ENCODE measurements at regions not wholly inside any gene's neighbourhood (a gene's known extent, or its start where the extent isn't known, plus 50 kb on each side); places are given as distances from the start of the nearest gene placed in this dataset.

DNA sequence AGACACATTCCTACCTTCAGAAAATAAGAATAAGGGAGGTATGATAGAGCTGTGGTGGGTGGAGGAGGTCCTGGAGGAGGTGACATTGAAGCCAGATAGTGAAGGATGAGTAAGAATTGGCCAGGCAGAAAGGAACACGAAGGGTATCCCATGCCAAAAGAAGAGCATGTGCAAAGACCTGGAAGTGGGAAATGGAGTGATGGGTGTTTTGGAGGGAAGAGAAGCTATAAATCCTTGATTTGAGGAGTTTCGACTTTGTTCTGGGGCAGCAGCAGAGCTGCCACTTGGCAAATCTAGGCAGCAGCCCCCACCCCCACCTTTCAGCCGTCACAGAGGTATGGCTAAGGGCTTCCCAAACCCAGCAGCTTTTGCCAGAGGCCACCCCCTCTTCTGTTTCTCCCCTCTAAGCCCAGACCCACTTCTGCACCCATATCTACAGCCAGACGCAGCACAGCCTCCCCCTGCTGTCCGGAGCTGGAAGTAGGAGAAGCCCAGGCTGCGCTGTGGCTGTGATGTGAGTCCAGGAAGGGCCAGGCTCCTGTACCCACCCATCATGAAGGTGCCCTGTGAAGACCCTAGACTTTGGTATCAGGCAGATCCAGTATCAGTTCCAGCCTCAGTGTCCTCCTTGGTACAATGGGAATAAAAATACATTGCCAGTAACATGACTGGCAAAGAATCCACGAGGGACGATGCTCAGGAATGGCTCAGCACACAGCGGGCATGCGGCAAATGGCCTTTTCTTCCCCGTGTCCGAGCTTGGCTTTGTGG, 188.7 kb upstream of the LINGO1 start:
- DNase-seq (ENCODE audit: low spot score) = peak; percentile 31

DNA sequence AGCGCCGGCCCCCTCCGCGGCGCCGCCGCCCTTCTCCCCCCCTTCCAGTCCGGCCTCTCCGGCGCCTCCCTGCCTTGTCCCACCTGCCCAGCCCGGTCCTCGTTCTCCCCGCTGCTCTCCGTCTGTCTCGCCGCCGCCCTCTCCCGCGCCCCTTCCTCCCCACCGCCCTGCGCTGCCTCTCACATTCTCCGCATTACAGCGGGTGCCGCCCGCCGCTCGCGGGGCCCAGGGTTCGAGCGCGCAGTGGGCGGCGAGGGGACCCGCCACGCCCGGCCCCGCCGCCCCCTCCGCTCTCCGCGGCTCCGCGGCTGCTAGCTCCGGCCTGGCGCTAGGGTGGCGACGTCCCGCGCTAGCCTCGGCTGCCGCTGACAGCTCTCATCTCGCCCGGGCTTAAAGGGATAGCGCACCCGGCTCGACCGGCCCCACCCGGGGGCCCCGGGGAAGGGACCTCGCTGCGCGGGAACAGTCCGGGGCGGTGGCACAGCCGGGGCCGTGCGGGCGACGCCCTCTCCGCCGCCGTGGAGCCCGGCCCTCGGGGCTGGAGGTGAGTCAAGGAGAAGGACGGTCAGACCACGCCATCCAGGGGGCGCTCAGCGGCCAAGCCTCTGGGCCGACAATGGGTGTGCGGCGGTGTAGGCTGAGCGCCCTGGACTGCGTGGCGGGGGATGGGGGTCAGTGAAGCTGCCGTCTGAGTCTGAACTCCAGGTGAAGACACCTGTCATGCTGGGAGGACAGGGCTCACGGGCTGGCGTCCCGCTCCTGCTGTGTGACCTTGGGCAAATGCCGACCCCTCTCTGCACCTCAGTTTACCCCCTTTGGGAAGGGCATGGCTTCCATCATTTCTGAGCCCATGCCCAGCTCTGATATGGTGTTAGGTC, 187.4 kb upstream of the LINGO1 start:
- peak; percentile 18 for DNase-seq (ENCODE audit: low spot score)

DNA sequence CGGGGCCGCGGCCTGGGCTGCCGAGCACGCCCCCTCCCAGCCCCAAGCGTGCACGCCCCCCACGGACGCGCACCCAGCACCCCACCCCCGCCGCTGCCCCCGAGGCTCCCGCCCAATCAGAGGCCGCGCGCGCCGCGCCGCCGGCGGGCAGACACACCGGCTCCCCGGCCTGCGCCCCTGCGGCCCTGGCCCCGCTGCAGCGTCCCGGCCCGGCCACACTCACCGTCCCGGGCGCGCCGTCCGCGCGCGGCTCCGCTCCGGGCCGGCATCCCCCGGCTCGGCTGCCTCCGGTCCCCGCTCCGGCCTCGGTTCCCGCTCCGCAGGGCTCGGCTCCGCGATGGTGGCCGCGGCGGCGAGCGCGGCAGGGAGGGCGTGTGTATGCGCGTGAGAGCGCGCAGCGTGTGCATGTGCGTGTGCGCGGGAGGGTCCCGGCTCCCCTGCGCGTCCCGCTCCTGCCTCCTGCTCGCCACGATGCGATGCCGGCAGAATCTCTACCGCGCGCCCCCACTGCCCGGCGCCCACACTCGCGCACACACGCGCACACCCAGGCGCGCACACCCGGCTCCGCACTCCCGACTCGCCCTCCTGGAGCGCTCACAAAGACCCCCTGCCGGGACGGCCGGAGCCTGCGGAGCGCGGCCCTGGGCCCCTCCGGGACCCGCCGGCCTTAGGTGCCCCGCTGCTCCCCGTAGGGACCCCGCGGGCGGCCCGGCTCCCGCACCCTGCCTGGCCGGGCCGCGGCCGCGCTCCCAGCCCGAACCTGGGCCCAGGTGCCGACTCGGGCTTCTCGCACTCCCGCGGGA, 186.5 kb upstream of the LINGO1 start:
- DNase-seq (ENCODE audit: low spot score) = no peak

DNA sequence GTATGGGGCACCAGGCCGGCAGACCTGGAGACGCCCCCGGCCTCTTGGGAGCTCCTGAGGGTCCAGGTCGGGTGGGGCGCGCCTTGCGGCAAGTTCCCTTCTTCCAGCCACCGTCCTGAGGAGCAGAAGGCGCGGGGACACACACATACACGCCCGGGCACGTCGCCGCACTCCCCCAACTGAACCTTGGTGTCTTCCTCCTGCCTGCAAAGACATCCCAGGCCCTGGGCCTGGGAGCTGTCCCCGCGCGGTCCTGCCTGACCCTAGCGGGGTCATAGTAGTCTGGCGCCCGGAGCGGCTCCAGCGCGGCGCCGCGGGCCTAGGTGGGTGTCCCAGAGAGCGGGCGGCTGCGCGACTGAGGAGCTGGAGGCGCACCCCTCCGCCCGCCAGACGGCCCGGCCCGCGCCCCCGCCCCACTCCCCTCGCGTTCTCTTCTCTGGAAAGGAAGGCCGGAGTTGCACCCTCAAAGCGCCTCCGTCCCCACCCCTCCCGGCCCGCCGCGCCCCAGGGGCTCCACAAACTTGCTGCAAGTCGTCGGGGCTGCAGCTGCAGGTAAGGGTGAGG, 185.9 kb upstream of the LINGO1 start:
- DNase-seq (ENCODE audit: low spot score) = no peak

DNA sequence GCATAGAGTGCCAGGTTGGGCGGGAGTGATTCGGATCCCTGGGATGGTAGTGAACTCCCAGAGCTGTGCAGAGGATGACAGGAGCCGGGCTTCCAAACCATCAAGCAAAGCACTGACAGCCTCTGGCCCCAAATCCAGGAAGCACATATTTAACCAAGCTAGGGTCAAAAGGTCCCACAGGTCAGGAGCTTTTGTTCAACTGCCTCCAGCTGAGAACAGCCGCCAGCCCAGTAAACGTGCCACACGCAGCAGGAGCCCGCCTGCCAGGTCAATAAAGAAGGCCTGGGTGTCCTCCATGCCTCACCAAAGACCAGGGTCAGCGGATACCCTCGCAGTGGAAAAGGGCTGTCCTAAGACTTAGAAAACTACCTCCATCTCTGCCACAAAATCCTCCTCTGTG, 184.7 kb upstream of the LINGO1 start:
- no peak for DNase-seq (ENCODE audit: low spot score)

DNA sequence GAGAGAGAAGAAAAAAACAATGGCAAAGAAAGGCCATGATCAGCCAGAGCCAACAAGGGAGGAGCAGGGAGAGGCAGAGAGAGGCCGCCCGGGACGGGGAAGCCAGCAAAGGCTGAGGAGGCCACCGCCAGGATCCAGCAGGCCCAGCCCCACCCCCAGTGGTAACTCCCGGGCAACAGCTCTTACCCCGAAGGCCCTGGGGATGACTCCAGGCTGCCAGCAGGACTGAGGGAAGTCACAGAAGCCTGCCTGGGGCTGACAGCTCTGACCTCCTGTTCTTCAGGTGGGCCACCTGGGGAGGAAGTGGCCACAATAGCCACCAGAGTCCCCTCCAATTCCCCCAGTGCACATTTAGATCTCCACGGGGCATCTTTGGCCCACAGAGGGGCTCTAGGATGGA, 184.3 kb upstream of the LINGO1 start:
- no peak for DNase-seq (ENCODE audit: low spot score)

DNA sequence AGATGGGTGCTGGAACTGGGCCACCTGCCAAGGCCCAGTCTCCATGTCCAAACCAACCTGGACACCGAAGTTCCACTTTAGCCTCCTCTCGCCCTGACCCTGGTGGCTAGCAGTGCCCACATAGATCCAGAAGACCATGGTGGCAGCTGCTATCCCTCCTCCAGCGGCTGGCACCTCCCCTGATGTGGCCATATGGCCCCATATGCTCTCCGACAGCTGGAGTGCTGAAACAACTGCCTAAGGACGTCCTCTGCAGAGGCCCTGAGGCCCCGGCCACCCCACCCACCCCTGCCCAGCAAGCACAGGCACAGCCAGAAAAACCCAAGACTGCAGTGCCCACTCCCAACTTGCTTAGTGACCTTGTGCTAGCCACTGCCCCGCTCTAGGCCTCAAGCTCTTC, 182.3 kb upstream of the LINGO1 start:
- DNase-seq (ENCODE audit: low spot score) = no peak

DNA sequence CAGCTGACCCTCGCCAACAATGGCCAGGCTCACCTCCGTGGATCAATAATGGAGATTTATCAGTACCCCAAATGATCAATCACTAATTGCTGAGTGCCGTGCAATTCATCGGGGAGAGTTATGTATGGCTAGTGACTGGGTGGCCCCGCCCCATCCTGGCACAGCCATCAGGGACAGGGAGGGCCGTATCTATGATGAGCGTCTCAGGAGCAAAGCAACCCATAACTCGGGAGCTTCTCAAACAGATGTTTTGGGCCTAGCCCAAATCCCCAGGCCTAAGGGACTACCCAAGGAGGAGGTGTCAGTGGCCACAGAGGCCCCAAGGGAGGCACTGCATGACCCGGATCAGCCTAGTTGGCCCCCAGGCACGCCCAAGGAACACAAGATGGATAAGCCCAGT, 180.0 kb upstream of the LINGO1 start:
- no peak for DNase-seq (ENCODE audit: low spot score)

DNA sequence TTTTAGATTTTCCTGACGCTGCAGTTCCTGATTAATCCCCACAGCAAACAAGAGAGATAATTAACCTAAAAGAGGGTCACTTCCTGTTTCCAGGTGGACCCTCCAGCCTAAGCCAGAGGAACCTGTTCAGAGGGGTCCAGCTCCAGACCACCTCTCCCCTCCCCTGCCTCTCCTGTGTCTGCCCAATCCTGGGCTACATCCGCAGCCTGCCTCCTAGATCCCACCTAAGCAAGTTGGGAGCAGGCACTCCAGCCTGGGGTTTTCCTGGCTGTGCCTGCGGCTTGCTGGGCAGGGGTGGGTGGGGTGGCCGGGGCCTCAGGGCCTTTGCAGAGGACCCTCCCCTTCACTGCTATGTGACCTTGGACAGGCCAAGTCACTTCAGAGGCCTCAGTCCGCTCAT, 178.6 kb upstream of the LINGO1 start:
- no peak for DNase-seq (ENCODE audit: low spot score)

DNA sequence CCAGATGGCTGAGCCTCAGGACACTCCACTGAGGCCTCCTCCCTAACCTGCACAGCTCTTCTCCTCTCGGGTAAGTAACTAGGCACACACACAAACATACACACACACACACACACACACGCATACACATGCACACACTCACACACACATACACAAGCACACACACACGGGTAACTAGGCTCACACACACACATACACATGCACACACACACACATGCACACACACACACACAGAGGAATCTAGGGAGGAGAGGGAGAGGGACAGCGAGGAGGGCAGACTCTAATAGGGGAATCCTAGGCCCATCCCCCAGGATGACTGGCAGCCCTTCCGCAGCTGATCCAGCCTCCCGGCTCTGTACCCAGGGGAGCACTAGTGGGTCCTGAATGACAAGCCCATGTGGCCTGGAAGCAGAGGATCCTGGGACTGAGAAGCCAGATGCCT, 177.4 kb upstream of the LINGO1 start:
- no peak for DNase-seq (ENCODE audit: low spot score)

DNA sequence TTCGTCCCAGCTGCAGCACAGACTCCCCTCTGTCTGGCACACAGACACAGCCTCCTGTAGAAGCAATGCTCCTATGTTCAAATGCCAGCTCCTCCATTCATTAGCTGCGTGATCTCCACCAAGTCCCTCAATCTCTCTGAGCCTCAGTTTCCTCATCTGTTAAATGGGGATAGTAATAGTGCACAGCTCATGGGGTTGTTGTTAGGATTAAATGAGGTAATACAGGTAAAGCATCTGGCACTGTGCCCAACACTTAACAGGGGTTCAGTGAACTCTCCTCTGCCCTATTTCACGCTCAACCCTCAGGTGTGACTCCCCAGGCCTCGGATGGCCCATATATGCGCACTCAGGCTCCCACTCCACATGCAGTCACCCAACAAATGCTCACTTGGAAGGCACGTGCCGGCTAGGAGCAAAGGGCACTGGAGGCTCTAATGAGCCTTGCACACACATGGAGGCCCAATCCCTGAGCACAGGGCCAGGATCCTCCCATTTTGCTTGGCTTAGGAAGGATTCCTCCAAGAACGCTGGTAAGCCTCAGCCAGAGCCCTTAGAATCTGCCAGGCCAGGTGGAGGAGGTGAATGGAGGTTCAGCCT, 176.0 kb upstream of the LINGO1 start:
- DNase-seq (ENCODE audit: low spot score) = no peak

DNA sequence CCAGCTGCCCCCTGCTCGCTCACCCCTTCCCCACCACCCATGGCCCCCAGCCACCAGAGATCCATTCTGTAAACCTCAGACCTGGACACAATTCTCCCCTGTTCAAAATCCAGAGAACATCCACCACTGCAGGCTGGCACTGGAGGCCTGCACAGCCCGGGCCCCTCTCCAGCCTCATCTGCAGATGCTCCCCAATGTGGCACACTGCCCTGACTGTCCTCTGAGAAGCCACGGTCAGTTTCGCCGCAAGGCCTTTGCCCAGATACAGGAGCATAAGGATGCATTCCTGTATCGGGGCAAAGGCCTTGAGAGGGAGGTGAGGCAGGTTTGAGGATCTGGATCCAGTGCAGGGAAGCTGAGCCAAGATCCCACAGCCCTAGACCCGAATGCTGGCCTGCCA, 175.4 kb upstream of the LINGO1 start:
- no peak for DNase-seq (ENCODE audit: low spot score)

DNA sequence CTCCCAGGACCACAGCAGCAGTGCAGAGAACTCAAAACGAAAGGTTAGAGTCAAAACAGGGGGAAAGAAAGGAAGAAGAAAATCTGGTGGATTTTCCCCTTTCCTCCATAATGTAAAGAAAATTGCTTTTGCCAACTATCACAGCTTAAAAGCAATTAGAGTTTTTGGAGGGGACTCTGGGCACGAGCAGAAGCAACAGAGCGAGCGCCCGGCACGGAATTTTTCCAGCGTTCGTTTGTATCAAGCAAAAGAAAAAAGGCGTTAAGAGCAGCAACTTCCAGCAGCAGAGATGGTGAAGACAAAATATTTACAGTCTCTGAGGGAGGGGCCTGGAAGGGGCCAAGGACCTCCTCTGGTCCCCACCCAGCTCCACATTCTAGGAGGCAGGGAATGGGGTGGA, 174.9 kb upstream of the LINGO1 start:
- DNase-seq (ENCODE audit: low spot score) = no peak

DNA sequence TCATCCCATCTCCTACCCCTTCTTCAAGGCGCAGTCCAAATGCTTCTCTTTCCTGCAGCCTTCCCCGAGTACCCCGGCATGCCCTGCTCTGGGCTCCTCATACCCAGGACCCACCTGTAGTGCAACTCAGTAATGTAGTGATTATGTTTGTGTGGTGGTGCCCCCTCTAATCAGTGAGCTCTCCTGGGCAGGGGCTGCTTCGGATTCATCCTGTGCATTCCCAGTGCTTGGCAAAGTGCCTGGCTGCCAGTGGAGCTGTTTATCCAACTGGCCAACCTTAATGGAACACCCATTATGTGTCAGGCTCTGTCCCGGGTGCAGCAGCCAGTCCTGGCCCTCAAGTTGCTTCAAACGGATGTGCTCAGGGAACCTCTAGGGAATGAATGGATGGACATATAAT, 174.4 kb upstream of the LINGO1 start:
- DNase-seq (ENCODE audit: low spot score) = peak; percentile 32

DNA sequence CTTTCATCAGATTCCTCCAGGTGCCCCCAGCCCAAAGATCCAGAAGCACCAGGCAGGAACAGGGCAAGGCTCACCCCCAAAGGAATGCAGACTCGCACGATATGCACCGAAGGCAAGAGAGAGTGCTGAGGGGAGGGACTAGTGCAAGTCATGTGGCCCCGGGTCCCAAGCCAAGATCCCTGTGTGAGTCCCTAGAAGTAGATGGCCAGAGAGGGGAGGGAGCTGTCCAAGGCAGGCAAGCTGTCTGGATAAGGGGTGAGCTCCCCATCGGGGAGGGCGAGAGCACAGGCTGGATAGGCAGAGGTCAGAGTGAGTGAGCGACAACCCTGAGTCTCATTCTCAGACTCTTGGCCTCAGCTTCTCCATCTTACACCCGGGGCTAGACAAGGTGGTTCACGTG, 171.5 kb upstream of the LINGO1 start:
- no peak for DNase-seq (ENCODE audit: low spot score)

DNA sequence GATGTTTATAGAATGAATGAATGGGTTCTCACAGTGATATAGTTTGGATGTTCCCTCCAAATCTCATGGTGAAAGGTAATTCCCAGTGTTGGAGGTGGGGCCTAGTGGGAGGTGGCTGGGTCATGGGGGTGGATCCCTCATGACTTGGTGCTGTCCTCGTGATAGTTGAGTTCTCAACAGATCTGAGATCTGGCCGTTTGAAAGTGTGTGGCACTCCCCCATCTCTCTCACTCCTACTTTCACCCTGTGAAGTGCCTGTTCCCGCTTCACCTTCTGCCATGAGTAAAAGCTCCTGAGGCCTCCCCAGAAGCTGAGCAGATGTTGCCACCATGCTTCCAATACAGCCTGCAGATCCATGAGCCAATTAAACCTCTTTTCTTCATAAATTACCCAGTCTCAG, 170.8 kb upstream of the LINGO1 start:
- DNase-seq (ENCODE audit: low spot score) = no peak

DNA sequence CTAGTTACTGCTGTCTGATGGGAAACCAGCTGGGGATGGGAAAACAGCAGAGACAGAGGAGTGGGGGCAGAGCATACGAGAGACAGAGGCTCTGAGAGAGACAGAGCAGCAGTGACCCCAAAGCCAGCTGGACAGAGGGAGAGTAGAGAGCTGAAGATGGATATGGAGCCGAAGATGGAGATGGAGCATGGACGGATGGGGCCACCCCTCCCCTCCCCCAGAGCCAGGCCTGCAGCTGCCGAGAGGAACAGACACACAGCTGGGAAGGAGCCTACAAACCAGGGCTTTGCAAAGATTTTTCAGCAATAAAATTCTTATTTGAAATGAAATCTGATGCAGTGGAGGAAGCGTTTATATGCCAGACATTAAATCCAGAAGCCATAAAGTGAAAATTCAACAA, 167.6 kb upstream of the LINGO1 start:
- no peak for DNase-seq (ENCODE audit: low spot score)

DNA sequence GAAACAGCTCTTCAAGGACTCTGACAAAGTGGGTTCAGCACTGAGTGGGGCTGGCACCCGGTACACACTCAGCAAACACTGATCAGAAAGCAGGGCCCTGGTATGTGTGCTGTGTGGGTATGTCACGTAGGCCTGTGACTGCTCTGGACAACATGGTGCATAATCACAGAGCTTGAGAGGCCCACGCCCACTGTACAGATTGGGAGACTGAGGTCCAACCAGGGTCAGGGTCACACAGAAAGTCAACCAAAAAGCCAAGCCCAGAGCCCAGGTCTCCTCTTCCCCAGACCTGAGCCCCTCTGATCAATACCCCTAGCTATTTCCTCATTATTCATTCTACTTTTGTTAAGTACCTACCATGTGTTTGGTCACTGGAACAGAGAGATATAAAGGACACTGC, 166.1 kb upstream of the LINGO1 start:
- DNase-seq (ENCODE audit: low spot score) = no peak

DNA sequence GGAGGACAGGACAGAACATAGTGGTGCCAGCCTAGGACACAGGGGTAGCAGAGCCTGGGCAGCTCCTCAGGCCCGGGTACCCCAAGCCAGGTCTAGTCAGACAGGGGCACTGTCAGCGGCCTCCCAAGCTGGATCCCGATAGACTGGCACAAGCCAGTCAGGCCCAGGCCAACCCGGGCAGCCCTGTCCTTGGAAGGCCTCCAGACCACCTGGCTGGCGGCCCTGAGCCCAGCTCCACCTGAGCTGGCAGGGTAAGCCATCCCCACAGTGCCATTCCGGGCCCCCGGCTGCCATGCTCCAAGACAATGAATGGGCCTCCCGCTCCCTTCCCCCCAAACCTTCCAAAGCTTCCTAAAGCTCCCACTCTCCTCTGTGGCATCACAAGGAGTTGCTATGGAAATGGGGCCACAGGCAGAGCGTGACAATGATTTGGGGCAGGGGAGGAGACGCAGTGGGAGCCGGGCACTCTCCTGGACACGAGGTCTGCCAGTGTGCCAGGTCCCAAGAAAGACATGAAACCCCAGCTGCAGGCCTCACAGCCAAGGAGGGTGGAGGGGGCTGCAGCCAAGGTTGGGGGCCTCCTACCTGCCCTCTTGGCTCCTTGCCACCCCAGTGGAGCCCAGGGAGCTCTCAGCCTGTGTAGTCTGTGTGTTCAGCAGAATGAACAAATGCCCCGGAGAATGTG, 165.6 kb upstream of the LINGO1 start:
- no peak for DNase-seq (ENCODE audit: low spot score)

DNA sequence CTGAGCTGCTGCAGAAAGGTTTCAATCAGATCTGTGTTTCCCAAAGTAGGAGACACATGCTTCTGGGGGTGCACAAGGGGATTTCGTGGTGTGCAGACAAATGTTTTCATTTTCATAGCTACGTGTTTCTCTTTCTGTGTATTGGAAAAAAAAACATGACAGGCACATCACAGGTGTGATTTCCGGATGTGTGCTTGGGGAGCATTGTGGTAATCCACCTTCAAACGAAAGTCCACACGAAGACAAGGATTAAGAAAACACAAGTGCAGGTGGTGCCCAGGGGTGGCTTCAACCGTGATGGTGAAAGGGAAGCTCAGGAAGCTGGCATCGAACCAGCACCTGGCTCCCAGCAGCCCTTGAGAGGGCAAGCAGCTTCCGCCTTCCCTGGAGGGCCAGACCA, 164.6 kb upstream of the LINGO1 start:
- no peak for DNase-seq (ENCODE audit: low spot score)

Measured in A172 (cell line).